WTC11 (cell line): ENCODE measurements at regions not wholly inside any gene's neighbourhood (a gene's known extent, or its start where the extent isn't known, plus 50 kb on each side); places are given as distances from the start of the nearest gene placed in this dataset.

Experiments used
- CBFB ChIP-seq: sonication (generic); formaldehyde crosslinking; IDR thresholded peaks from 2 replicates; pipeline ENCODE4 v1.8.1; 2022; ENCODE audit warnings: mild to moderate bottlenecking, low read depth, missing genetic modification reagents
- TF ChIP-seq, protein P1 (sequence below): sonication (generic); formaldehyde crosslinking; IDR thresholded peaks from 2 replicates; pipeline ENCODE4 v1.8.1; 2022; ENCODE audit warnings: low read depth, missing genetic modification reagents, borderline replicate concordance

DNA sequence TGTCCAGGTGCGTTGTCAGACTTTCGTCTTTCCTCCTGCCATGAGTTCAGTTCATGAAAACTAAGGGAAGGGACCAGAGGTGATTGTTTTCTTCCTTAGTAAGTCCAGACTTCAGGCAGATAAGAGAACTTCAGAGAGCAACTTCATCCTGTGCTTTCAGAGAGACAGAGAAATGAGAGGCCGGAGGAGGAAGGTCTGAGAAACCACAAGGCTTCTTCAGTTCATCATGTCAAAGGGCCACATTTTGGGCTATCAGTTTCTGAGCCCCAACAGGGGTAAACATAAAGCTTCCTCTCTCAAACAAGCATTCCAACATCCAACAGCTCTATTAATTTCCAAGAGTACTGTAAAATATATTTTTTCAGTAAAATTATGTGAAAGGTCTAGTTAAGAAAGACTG, 668.4 kb upstream of the NRP1 start:
- TF ChIP-seq, protein P1, sequence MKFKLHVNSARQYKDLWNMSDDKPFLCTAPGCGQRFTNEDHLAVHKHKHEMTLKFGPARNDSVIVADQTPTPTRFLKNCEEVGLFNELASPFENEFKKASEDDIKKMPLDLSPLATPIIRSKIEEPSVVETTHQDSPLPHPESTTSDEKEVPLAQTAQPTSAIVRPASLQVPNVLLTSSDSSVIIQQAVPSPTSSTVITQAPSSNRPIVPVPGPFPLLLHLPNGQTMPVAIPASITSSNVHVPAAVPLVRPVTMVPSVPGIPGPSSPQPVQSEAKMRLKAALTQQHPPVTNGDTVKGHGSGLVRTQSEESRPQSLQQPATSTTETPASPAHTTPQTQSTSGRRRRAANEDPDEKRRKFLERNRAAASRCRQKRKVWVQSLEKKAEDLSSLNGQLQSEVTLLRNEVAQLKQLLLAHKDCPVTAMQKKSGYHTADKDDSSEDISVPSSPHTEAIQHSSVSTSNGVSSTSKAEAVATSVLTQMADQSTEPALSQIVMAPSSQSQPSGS (CRISPR knock-in tag), result no peak
- no peak for TF ChIP-seq CBFB (CRISPR knock-in tag)
